Ovary (tissue), 7 donors: ENCODE measurements at regions not wholly inside any gene's neighbourhood (a gene's known extent, or its start where the extent isn't known, plus 50 kb on each side); places are given as distances from the start of the nearest gene placed in this dataset.

Experiments
- DNase-seq, 5 donors: peaks; one replicate each; pipeline ENCODE4 v3.0.0-alpha.2; 2019 to 2020
- H3K27ac ChIP-seq, 2 donors: fragments of 200-600 bp; one replicate each; pipeline versions ENCODE4 v1.5.1 to v1.8.0; 2019 to 2022
- H3K27me3 ChIP-seq: fragments of 200-600 bp; one replicate; pipeline ENCODE4 v1.8.0; 2022
- H3K36me3 ChIP-seq: fragments of 200-600 bp; sonication (generic); one replicate; pipeline ENCODE4 v1.5.1; 2019
- H3K4me1 ChIP-seq: one replicate; pipeline ENCODE4 v1.8.1; 2013; ENCODE audit warnings: mild to moderate bottlenecking, moderate library complexity; ENCODE audit not compliant: insufficient read depth
- H3K4me3 ChIP-seq: fragments of 200-600 bp; sonication (generic); one replicate; pipeline ENCODE4 v1.5.1; 2017
- H3K9me3 ChIP-seq, 2 donors: fragments of 200-600 bp in 1 of 2; sonication (generic) in 1 of 2; one replicate each; pipeline versions ENCODE4 v1.5.1 to v1.8.1; 2013 to 2019; ENCODE audit warnings: mild to moderate bottlenecking in 1 of 2, moderate library complexity in 1 of 2
- EP300 ChIP-seq: sonication (generic); formaldehyde crosslinking; IDR thresholded peaks from one replicate; pipeline ENCODE4 v1.6.1; 2017; ENCODE audit warnings: antibody characterized with exemption
- POLR2A ChIP-seq: fragments of 450-650 bp; IDR thresholded peaks from one replicate; pipeline ENCODE4 v1.6.1; 2017; ENCODE audit warnings: antibody characterized with exemption, mild to moderate bottlenecking, moderate library complexity
- WGBS, 3 donors: extraction: QIAGEN DNeasy Blood & Tissue Kit in 1 of 3; methylation state at CpG; one replicate each; pipeline versions ENCODE4 v1.1.5 to v1.1.7; 2013 to 2017; 5-methylcytosine and 5-hydroxymethylcytosine counted together
- intact Hi-C, 4 donors: fragments of 100-400 bp; cut with DNase I; formaldehyde crosslinking; loops; one replicate each; pipeline versions ENCODE4 v1.11.0 to v1.15.1; 2022 to 2023
- TF ChIP-seq, protein P1 (sequence below), 3 donors: fragments of 450-650 bp in 2 of 3; fragments of 200-600 bp in 1 of 3; IDR thresholded peaks; one replicate each; pipeline versions ENCODE4 v1.5.1 to v1.8.0; 2016 to 2022; ENCODE audit warnings: antibody characterized with exemption in 3 of 3, mild to moderate bottlenecking in 1 of 3
- donor health status: DM: no; HTN: no; CAD: no; lungs with moderate emphysema.
- donor health status: DM: no; HTN: no; CAD: no.
- donor health status: Bipolar disorder and iron deficiency.
- donor health status: DM: no; HTN: no; CAD: no.
- donor health status: DM: yes; HTN: yes; CAD: no.

DNA sequence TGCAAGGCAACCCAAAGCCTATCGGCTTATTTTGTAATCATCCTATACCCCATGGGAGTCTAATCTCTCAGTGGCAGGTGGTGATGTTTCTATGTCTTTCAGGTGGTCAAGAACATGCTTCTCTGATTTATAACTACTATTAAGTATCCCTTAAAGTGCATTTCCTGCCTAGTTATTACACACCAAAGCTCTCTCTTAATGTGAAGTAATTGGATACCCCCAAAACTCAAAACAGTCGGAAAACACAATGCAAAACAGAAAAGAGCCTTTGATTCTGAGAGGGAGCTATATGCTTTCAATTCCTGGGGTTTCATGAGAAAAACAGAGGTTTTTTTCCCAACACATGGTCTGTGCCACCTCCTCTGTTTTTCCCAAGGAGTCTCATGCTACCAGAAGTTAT is 416.4 kb downstream of the CSNK1G3 start:
- Histone ChIP-seq H3K9me3 (no peaks in the 10 kb centered on the region), H3K27ac (no peak overlapping the region), H3K36me3 (no peaks in the 10 kb centered on the region), H3K4me3 (no peak overlapping the region), H3K27me3 (no peaks in the 10 kb centered on the region), H3K4me1 (no peaks in the 10 kb centered on the region)
- no peak for DNase-seq
- 92 to 95% (median 94%) methylated on average over 2 of the region's 2 CpGs for WGBS, 3 donors
- intact Hi-C loops: no loop called here
- TF ChIP-seq, protein P1, sequence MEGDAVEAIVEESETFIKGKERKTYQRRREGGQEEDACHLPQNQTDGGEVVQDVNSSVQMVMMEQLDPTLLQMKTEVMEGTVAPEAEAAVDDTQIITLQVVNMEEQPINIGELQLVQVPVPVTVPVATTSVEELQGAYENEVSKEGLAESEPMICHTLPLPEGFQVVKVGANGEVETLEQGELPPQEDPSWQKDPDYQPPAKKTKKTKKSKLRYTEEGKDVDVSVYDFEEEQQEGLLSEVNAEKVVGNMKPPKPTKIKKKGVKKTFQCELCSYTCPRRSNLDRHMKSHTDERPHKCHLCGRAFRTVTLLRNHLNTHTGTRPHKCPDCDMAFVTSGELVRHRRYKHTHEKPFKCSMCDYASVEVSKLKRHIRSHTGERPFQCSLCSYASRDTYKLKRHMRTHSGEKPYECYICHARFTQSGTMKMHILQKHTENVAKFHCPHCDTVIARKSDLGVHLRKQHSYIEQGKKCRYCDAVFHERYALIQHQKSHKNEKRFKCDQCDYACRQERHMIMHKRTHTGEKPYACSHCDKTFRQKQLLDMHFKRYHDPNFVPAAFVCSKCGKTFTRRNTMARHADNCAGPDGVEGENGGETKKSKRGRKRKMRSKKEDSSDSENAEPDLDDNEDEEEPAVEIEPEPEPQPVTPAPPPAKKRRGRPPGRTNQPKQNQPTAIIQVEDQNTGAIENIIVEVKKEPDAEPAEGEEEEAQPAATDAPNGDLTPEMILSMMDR (IDR thresholded peaks at IDR 0.05): no peak
- TF ChIP-seq EP300: no peak

DNA sequence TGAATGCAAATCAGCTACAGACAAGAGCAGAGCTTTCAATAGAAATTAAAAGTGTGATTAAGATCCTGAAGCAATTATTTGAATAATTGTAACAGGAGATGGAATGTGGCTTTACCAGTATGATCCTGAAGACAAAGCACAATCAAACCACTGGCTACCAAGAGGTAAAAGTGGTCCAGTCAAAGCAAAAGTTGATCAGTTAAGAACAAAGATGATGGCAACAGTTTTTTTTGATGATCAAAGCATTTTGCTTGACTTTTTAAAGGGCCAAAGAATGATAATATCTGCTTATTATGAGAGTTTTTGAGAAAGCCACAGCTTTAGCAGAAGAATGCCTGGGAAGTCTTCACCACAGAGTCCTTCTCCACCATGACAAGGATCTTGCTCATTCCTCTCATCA is 409.2 kb downstream of the CSNK1G3 start:
- no peak for TF ChIP-seq EP300
- TF ChIP-seq, protein P1 (IDR thresholded peaks at IDR 0.05): no peak
- no peak for TF ChIP-seq POLR2A
- no peaks in the 10 kb centered on the region for H3K4me1 ChIP-seq

DNA sequence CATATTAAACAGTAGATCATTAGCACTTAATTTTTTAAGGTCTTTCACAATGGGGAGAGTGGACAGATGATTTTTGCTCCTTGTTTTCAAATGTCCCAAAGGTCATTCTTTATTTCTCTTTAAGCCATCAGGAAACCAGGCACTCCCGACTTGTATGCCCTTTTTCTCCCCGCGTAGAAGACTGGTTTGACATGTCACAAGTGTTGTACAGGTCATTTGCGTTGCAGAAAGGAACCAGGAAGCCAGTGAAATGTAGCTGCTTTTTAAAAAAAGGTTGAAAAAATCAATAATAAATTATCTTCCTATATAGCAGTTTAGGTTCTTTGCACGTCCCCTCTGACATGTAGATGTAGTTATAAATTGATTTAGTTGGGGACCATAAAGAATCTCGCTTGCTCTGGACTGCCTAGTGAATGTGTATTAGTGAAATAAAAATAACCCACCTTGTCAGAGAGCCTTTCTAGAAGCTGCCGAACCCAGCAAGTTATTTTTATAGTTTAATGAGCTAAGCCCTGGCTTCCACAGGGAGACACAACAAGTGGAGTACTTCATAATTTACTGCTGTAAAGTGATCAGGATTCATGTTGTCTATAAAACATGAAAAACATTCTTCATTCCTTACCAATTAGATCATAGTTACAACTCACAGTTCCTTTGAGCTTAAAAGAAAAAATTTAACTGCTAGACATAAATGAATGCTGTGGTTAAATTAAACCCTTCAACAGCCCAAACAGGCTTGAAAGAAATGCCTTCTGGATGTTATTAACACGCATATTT is 404.6 kb downstream of the CSNK1G3 start:
- no peaks in the 10 kb centered on the region for H3K9me3 ChIP-seq
- intact Hi-C loops: no loop called here
- DNase-seq: no peak
- WGBS, 3 donors: 10 to 13% (median 12%) methylated on average over 8 of the region's 8 CpGs
- no peaks in the 10 kb centered on the region for H3K4me1 ChIP-seq
- no peaks in the 10 kb centered on the region for H3K27me3 ChIP-seq
- no peaks in the 10 kb centered on the region for H3K36me3 ChIP-seq
- H3K4me3 ChIP-seq: no peak overlapping the region
- no peak overlapping the region for H3K27ac ChIP-seq
- TF ChIP-seq, protein P1 (IDR thresholded peaks at IDR 0.05): no peak
- TF ChIP-seq POLR2A (no peak), EP300 (no peak)

More for the DNA sequence above, 409.2 kb downstream of the CSNK1G3 start:
- H3K36me3 ChIP-seq: no peaks in the 10 kb centered on the region
- H3K4me3 ChIP-seq: no peak overlapping the region
- intact Hi-C loops: no loop called here
- DNase-seq: no peak
- H3K27ac ChIP-seq: no peak overlapping the region
- H3K27me3 ChIP-seq: no peaks in the 10 kb centered on the region
- H3K9me3 ChIP-seq: no peaks in the 10 kb centered on the region

DNA sequence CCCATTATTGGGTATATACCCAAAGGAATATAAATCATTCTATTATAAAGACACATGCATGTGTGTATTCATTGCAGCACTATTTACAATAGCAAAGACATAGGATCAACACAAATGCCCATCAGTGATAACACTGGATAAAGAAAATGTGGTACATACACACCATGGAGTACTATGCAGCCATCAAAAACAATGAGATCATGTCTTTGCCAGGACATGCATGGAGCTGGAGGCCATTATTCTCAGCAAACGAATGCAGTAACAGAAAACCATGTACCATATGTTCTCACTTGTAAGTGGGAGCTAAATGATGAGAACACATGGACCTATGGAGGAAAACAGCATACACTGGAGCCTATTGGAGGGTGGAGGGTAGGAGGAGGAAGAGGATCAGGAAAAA is 402.4 kb downstream of the CSNK1G3 start:
- intact Hi-C loops: no loop called here
- TF ChIP-seq POLR2A: no peak
- no peak for TF ChIP-seq EP300
- TF ChIP-seq, protein P1 (IDR thresholded peaks at IDR 0.05): no peak
- H3K27ac ChIP-seq: no peak overlapping the region
- H3K36me3 ChIP-seq: no peaks in the 10 kb centered on the region
- WGBS, 3 donors: 76 to 84% (median 83%) methylated on average over 1 of the region's 1 CpG
- H3K4me3 ChIP-seq: no peak overlapping the region
- no peaks in the 10 kb centered on the region for H3K27me3 ChIP-seq
- H3K4me1 ChIP-seq: no peaks in the 10 kb centered on the region
- H3K9me3 ChIP-seq: no peaks in the 10 kb centered on the region
- DNase-seq: no peak
